Lower leg skin (tissue), 3 donors: ENCODE measurements at regions not wholly inside any gene's neighbourhood (a gene's known extent, or its start where the extent isn't known, plus 50 kb on each side); places are given as distances from the start of the nearest gene placed in this dataset.

Experiments used
- POLR2A ChIP-seq, 2 donors: fragments of 450-650 bp; IDR thresholded peaks; one replicate each; pipeline ENCODE4 v1.6.1; 2016 to 2017; ENCODE audit warnings: antibody characterized with exemption in 2 of 2, mild to moderate bottlenecking in 1 of 2, moderate library complexity in 1 of 2
- TF ChIP-seq, protein P1 (sequence below), 3 donors: fragments of 450-650 bp; IDR thresholded peaks; one replicate each; pipeline ENCODE4 v1.5.1; 2016; ENCODE audit warnings: antibody characterized with exemption in 3 of 3, mild to moderate bottlenecking in 3 of 3, moderate library complexity in 2 of 3

DNA sequence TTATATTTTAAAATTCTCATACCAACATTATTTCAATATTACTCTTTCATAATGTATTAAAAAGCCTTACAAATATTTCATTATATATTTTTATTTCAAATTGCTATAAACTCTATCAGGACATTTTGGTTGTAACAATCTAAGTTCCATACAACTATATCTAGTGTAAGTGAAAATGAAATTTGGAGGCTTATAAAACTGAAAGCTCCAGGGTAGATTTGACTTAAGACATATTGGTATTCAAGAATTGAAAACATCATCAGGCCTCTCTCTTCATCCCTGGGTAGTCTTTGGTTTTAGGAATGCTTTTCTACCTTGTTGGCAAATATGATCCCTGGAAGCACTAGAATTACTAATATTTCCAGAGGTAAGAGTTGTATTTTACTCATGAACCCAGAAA is 342.6 kb downstream of the DTHD1 start:
- TF ChIP-seq, protein P1, sequence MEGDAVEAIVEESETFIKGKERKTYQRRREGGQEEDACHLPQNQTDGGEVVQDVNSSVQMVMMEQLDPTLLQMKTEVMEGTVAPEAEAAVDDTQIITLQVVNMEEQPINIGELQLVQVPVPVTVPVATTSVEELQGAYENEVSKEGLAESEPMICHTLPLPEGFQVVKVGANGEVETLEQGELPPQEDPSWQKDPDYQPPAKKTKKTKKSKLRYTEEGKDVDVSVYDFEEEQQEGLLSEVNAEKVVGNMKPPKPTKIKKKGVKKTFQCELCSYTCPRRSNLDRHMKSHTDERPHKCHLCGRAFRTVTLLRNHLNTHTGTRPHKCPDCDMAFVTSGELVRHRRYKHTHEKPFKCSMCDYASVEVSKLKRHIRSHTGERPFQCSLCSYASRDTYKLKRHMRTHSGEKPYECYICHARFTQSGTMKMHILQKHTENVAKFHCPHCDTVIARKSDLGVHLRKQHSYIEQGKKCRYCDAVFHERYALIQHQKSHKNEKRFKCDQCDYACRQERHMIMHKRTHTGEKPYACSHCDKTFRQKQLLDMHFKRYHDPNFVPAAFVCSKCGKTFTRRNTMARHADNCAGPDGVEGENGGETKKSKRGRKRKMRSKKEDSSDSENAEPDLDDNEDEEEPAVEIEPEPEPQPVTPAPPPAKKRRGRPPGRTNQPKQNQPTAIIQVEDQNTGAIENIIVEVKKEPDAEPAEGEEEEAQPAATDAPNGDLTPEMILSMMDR (IDR thresholded peaks at IDR 0.05): no peak
- TF ChIP-seq POLR2A (IDR thresholded peaks at IDR 0.05): no peak
